ENCODE measurements at regions not wholly inside any gene's neighbourhood (a gene's known extent, or its start where the extent isn't known, plus 50 kb on each side); places are given as distances from the start of the nearest gene placed in this dataset.

GRCh38 chr1:242828828-242829227 lies 304.3 kb upstream of the PLD5 start:
- no peak overlapping the region for H3K27ac ChIP-seq
- no peaks in the 10 kb centered on the region for H3K36me3 ChIP-seq

GRCh38 chr1:242828199-242828598 lies 303.7 kb upstream of the PLD5 start:
- DNase-seq, result no peak
- TF ChIP-seq CTCF (IDR thresholded peaks at IDR 0.05), result no peak
- no peak for TF ChIP-seq POLR2A (IDR thresholded peaks at IDR 0.05)
- no peak overlapping the region for H3K4me3 ChIP-seq
- H3K36me3 ChIP-seq, result no peaks in the 10 kb centered on the region
- H3K9me3 ChIP-seq, result no peaks in the 10 kb centered on the region
- H3K4me1 ChIP-seq, result no peaks in the 10 kb centered on the region
- H3K27ac ChIP-seq, result no peak overlapping the region
- no peaks in the 10 kb centered on the region for H3K27me3 ChIP-seq
- intact Hi-C loops (cut with DNase I; ENCODE audit: low total_unique reads), result no loop called here

More at GRCh38 chr1:242828828-242829227, 304.3 kb upstream of the PLD5 start:
- Histone ChIP-seq H3K27me3 (no peaks in the 10 kb centered on the region), H3K4me1 (no peaks in the 10 kb centered on the region), H3K4me3 (no peak overlapping the region), H3K9me3 (no peaks in the 10 kb centered on the region)
- TF ChIP-seq POLR2A (IDR thresholded peaks at IDR 0.05) (no peak), CTCF (IDR thresholded peaks at IDR 0.05) (no peak)
- DNase-seq, result no peak
- intact Hi-C loops (cut with DNase I; ENCODE audit: low total_unique reads), result no loop called here

GRCh38 chr1:242827538-242827937 lies 303.0 kb upstream of the PLD5 start:
- Histone ChIP-seq H3K27ac (no peak overlapping the region), H3K4me3 (no peak overlapping the region)
- intact Hi-C loops (cut with DNase I; ENCODE audit: low total_unique reads), result no loop called here

GRCh38 chr1:242826701-242827336 lies 302.3 kb upstream of the PLD5 start:
- intact Hi-C loops (cut with DNase I; ENCODE audit: low total_unique reads), result no loop called here
- H3K27ac ChIP-seq, result no peak overlapping the region
- no peaks in the 10 kb centered on the region for H3K36me3 ChIP-seq
- no peaks in the 10 kb centered on the region for H3K27me3 ChIP-seq
- no peaks in the 10 kb centered on the region for H3K9me3 ChIP-seq
- no peak overlapping the region for H3K4me3 ChIP-seq
- DNase-seq, result no peak
- no peak for TF ChIP-seq CTCF (IDR thresholded peaks at IDR 0.05)
- no peak for TF ChIP-seq POLR2A (IDR thresholded peaks at IDR 0.05)
- H3K4me1 ChIP-seq, result no peaks in the 10 kb centered on the region

More at GRCh38 chr1:242827538-242827937, 303.0 kb upstream of the PLD5 start:
- Histone ChIP-seq H3K9me3 (no peaks in the 10 kb centered on the region), H3K36me3 (no peaks in the 10 kb centered on the region), H3K4me1 (no peaks in the 10 kb centered on the region), H3K27me3 (no peaks in the 10 kb centered on the region)
- DNase-seq, result no peak
- TF ChIP-seq POLR2A (IDR thresholded peaks at IDR 0.05), result no peak
- no peak for TF ChIP-seq CTCF (IDR thresholded peaks at IDR 0.05)

GRCh38 chr1:242824435-242824834 lies 299.9 kb upstream of the PLD5 start:
- Histone ChIP-seq H3K4me1 (no peaks in the 10 kb centered on the region), H3K27me3 (no peaks in the 10 kb centered on the region), H3K4me3 (no peak overlapping the region), H3K36me3 (no peaks in the 10 kb centered on the region), H3K27ac (no peak overlapping the region), H3K9me3 (no peaks in the 10 kb centered on the region)
- intact Hi-C loops (cut with DNase I; ENCODE audit: low total_unique reads), result no loop called here
- DNase-seq, result no peak
- TF ChIP-seq CTCF (IDR thresholded peaks at IDR 0.05) (no peak), POLR2A (IDR thresholded peaks at IDR 0.05) (no peak)
